ENCODE measurements at regions not wholly inside any gene's neighbourhood (a gene's known extent, or its start where the extent isn't known, plus 50 kb on each side); places are given as distances from the start of the nearest gene placed in this dataset.

DNA sequence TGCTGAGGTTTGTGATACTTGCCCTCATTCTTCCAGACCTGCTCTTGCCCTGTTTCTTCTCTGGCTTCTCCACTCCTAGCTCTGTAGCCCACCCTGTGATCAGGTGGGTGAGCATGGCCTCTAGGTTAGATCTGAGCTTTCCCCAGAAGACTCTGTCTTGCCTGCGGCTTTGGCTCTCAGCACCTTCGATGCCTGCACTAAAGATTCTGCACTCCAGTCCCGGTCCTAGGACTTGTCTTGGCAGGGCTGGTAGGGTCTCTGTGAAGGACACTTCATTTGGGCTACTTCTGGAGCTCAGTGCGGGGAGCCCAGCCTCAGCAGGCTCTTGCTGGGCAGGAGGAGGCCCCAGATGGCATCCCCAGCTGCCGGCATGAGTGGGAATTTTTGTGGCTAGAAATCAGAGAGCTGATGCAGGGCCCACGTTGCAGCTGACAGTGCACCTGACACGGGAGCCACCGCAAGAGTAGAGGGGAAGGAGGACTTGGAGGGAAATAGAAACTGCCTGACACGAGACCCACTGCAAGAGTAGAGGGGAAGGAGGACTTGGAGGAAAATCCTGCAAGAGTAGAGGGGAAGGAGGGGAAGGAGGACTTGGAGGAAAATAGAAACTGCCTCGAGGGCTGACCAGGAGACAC, 226.9 kb upstream of the B3GAT1 start:
- DNase-seq: no peak

DNA sequence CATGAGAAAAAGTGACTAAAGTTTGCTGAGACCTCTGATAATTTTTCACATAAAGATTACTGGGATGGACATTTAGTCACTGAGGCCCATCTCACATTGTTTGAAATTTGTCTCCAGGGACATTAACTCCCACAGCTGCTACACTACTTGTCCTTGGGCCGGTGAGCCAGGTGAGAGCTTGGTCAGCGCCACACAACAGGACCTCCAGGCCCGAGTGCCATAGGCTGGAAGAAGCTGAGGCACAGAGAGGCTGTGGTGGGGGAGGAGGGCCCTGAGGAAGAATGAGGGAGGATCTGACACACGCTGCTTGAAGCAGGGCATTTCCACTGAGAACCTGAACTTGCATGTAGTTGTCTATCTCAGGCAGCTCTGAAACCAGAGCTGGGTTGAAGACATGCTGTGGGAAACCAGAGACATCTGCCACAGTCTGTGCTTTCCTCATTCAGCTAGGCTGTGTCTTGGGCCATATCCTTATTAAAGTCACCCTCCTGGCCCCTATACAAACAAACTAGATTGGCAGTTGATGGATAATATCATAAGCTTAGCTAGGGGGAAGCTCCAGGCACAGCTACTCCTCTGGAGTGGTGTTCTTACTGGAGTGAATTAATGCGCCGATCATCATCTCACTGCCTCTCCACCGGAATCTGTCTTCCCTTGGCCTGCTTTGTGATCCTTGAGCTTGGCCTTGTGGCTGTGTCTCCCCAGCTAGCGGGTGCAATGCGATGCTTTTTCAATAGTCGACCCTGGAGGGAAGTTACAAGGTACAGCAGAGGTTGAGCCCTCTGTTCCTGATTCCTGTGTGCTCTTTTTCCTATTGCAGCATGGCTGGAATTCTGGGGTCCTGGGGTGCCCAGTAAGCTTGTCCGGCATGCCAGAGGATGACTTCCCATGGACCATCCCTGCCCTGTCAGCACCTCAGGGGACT, 225.3 kb upstream of the B3GAT1 start:
- no peak for DNase-seq

DNA sequence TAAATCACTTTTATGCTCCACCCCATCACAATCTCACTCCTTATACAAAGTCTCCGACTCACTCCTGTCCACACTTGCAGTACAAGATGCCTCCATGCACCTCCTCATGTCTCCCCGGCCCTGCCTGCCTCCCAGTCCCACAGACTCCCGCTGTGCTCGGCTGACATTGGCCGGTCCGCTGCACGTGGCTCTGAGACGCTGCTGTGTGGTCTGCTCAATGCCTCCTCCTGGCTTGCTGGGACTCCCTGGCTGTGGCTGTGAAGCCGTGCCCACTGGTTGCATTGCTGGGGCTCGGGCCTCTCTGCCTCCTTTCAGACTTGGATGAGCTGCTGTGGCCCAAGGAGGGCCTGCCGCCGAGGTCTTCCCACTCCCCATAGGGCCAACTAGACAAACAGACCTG, 224.0 kb upstream of the B3GAT1 start:
- DNase-seq: no peak

DNA sequence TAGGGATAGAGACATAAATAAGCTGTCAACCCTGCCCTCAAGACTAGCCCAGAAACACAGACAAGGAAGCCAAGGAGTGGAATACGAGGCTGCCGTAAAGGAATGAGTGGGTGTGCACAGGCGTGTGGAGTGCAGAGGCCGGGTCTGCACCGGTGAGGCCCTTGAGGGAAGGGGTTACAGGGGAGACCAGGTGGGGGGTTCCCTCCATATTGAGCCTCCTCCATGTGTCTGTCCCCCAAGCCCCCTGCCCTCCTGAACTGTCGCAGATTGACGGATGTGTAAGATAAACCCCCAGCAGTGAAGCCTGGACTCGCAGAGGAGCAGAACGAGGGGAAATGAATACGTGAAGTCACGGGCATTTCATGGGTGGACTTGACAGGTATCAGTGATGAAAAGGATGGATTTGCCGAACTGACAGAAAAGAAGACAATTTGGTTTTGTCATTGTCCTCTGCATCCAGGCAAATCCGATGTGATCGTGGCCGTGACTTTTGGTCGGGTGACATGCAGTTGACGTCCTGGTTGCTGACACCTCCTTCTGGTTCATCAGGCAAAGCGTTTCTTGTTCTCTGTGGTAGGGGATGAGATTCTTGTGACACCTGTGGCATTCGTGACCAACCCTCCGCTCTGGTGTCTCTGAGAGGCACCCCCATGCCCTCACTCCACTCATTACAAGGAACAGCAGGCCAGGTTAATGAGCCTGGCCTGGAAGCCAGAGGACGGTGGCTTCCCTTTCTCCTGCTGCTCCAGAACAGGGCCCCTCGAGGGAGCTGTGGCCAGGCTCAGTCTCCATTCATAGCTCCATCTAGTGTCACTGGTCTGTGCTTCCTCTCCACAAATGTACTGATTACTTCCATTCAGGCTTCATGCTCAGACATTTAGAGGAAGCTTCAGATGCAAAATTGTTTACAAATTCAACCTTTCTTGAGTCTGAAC, 223.1 kb upstream of the B3GAT1 start:
- no peak for DNase-seq

DNA sequence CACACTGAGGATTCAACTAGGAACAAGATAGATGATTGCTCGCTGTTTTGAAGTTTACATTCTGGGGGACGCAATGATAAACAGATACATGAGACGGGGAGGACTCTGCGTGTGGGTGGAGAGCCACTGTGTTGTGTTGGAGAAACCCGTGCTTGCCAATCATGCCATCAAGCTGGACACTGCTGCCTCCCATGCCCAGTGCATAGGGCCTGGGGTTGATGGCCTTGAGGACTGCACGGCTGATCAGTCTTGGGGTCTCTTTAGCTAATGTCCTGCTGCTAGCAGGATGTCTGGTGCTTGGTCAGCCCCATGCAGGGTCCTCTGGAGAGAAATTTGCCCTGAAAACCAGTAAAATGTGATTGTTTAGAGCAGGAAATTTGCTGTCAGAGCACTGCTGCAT, 221.2 kb upstream of the B3GAT1 start:
- no peak for DNase-seq

DNA sequence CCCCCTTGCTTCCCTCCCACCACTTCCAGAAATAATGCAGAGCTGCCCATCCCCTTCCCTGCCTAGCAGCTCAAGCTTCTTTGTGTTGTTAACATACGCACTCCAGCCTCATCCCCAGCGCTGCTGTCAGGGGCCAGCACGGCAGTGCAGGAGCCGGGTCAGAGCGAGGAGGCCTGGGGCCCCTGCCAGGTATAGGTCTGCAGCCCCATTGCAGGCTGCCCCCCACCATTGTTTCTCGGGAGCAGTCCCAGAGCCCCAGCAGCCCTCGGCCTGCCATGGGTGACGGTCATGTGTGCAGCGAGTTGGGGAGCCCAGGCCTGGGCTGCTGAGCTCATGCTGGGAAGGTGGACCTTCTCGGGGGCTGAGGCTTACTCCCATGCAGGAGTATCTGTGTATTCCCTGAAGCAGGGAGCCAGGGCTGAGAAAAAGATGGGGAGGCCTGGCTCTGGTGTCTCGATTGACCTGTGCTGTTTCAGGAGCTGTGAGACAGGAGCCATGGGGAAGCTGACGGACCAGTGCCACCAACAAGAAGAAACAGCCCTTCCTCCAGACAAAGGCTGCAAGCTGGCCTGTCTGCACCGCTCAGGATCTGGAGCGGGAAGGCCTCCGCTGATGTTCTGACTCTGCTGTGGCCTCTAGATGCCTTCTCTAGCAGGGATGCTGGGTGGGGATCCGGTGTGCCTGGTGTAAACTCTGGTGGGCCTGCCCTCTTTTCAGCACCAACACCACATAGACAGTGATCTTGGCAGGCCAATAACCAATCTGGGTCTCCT, 220.5 kb upstream of the B3GAT1 start:
- DNase-seq: no peak

DNA sequence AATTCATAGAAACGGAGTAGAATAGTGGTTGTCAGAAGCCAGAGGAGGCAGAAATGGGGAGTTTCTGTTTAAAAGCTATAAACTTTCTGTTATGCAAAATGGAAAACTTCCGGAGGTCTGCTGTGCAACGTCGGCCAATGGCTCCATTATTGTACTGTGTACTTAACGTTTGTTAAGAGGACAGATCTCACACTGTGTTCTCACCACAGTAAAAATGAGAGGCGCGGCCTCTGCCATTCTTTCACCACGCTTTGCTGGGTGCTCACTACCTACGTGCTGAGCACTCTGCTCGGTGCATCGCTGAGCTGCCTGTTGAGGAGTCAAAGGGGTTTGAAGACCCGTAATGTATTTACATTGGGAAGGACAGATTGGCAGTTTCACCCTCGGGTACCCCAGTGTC, 218.8 kb upstream of the B3GAT1 start:
- no peak for DNase-seq

DNA sequence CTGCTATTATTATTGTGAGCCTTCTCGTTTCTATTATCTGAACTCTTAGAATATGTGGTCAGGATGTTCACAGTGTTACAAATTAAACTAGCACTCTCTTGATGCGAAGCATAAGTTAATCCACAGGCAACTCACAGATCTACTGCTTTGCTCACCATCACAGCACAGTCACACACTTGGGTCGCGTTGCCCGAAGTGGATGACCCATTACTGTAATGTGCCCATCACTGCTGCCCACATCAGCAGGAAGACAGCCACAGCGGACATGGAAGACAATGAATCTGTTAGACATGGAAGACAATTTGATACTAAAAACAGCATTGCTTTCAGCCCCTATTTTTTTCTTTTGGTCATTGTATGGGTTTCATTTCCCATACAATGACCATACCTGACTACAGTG, 216.4 kb upstream of the B3GAT1 start:
- DNase-seq: no peak

DNA sequence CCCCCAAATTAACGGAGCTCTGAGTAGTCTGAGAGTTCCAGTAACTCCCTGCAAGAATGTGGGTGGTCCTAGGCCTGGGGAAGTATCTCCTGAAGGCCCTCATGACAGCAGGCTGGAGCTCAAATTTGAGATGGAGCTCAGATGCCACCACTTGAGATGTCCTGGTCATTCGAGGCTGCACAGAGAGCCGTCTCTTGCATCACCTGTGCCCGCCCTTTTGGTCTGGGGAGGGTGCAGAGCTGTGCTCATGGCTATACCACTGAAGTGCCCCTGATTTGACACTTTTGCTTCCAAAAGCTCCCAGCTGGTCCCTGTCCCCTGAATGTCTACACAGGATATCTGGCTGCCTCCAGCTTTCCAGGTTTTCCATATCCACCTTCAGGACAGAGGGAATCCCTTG, 214.0 kb upstream of the B3GAT1 start:
- no peak for DNase-seq

DNA sequence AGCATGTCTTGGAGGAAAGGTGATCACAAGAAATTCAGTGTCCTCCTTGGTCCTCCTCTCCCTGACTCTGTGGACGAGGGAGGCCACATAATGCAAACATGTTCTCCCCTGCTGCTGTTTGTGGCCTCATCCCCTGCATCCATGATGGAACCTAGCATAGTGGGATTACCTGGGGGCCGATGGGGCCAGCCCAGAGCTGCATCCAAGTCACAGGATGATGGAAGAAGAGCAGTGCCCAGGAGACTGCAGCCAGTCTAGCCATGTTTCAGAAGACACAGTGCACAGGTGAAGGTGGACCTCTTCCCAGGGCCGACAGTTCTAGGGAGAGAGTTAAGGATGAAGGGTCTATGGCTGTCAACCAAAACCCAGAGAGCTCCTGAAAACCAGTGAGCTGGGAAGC, 213.6 kb upstream of the B3GAT1 start:
- DNase-seq: no peak

DNA sequence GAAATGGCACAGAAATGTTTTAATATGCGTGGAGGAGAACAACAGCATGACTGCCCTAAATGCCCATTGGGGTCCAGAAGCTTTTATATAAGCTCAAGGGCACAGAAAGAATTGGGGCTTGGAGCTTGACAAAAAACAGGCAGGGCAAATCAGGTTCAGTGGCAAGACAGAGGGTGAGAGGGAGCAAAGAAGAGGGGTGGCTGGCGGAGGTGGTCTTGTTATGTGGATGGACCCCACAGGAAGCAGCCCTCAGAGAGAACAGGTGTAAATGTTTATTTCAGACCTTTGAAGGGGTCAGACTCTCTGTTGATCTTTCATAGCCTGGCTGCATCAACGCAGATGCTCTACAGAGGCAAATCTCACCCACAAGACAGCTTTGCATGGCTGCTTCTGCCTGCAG, 213.1 kb upstream of the B3GAT1 start:
- no peak for DNase-seq

DNA sequence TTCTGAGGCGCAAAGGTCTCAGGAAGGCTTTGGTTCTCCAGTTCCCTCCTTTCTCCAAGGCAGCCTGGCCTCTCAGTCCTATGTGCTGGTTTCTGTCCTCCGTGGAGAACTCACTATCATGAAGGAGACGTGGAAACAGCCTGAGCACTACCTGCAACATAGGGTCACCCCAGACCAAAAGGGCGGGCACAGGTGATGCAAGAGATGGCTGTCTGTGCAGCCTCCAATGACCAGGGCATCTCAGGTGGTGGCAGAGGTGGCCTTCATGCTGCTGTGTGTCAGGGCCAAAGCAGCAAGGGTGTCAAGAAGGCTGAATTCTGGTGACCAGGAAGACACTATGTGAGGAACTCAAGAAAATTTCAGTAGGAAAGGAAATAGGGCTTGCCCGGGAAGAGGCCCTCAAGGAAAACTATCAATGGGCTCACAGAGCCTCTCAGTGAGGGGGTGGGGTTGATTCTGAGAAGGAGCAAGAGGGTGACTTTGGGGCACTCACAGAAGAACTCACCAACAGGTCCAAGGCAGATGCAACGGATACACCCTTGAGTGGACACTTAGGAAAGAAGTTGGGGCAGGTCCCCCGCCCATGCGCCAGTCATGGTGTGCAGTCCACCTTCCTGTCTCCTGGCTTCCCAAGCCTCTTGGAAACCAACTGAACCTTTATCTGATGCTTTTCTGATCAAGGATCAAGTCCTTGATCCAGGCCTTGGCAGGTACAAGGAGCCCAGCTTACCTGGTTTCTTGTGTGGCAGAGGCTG, 212.3 kb upstream of the B3GAT1 start:
- DNase-seq: no peak

DNA sequence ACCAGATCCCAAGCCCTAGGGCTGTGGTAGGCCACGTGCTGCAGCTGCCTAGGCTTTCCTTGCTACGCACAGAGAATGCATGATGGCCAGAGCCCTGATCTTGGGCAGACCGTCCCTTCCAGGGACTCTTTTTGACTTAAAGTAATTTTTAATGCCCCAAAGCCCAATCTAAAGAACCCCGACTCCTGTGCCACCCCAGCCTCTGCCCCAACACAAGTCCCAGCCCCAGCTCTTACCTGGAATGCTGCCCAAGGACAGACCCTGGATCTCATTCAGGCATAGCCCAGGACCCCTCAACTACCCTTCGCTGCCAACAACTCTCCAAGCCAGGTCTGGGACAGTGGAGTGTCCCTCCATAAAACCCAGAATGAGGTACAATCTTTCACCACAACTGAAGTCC, 211.7 kb upstream of the B3GAT1 start:
- DNase-seq: no peak

DNA sequence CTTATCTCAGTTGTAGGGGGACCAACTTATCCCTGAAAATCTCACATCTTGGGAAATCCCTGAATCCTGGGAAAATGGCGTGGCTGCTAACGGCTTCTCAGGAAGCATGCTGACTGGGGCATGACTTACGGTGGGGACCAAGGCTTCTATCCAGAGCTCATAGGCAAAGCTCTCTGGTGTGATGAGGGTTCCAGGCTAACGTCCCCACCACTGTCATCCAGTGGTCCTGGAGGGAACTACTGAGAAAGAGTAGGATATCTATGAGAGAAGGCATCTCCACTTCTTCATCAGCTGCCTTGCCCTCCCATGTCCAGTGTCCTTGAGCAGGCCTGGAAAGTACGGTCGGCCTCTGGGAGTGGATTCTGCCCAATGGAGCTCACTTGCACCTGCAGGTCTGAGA, 210.4 kb upstream of the B3GAT1 start:
- DNase-seq: no peak

DNA sequence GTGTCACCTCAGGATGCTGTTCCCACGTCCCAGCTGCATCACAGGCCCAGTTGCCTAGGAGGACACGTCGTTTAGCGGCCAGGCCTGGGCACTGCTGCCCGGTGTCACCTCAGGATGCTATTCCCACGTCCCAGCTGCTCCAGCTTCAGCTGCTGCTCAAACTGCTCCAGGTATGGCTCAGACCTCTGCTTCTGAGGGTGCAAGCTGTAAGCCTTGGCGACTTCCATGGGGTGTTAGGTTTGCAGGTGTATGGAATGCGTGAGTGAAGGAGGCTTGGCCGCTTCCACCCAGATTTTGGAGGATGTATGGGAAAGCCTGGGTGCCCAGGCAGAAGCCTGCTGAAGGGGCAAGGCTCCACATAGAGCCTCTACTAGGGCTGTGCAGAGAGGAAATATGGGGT, 205.3 kb upstream of the B3GAT1 start:
- no peak for DNase-seq

DNA sequence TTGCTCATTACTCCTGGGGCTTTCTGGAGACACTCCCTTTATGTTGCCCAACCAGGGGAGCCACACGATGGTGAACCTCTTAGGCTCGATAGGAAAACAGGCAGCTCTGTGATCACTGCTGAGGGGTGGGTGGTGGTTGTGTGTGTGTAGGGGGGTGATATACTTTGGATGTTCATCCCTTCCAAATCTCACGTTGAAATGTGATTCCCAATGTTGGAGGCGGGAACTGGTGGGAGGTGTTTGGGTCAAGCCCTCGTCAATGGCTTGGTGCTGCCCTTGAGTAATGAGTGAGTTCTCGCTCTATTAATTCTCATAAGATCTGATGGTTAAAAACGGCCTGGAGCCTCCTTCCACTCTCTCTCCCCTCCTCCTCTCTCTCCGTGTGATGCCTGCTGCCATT, 204.0 kb upstream of the B3GAT1 start:
- DNase-seq: no peak

DNA sequence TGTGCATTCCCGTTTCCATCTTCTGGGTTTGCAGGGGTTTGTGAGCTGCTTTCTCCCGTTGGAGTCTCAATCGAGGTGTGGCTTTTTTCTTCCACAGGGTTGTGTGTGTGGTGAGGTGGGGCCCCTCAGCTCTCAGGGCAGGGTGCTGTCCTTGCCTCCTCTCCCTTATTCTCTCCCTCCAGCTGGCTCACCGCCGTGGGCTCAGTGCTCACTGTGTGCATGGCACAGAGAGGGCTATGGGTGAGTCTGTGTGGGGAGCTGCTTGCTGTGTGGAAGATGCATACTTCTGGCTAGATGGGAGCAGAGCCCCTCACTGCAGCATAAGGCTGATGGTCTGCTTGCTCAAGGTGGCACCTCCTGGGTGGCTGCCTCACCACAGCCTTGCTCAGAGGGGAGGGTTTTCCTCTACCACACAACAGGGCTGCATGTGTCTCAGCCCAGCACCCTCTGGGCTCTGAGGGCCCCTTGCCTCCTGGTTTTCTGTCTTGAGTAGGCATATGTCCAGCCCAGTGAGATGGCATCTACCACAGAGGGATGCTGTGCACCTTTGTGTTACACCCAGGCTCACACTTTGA, 203.1 kb upstream of the B3GAT1 start:
- DNase-seq: no peak

DNA sequence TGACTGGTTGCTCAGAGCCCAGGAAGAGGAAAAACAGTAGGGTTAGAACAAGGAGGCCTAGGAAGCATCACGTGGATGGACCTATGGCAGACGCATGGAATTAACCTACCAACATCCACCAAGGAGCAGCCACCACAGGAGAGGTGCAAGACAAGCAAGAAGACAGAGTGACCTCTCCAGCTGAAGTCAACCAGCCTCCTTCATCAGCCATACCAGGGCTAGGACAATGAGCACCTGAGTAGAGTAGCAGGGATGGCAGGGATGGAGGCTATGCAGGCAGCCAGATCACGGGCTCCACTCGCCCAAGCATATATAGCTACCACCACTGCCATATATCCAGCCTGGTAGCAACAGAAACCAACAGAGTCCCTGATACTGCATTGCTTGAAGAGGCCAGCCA, 202.1 kb upstream of the B3GAT1 start:
- no peak for DNase-seq

DNA sequence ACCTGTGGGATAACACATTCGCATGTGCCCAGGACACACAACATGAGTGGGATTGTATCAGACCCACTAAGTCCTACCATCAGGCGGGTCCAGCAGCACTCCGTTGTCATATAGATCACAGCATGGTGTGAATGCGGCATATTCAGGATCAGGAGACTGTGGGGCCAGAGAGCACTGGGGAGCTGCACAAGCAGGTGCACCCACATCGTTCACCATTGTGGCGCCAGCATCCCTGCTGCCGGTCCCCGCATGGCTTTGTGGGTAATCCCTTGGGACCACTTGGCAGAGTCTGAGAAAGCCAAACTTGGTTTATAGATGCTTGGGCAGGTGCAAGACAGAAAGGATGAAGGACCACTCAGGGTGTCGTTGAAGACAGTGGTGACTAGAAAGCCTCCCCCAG, 201.6 kb upstream of the B3GAT1 start:
- DNase-seq: no peak

DNA sequence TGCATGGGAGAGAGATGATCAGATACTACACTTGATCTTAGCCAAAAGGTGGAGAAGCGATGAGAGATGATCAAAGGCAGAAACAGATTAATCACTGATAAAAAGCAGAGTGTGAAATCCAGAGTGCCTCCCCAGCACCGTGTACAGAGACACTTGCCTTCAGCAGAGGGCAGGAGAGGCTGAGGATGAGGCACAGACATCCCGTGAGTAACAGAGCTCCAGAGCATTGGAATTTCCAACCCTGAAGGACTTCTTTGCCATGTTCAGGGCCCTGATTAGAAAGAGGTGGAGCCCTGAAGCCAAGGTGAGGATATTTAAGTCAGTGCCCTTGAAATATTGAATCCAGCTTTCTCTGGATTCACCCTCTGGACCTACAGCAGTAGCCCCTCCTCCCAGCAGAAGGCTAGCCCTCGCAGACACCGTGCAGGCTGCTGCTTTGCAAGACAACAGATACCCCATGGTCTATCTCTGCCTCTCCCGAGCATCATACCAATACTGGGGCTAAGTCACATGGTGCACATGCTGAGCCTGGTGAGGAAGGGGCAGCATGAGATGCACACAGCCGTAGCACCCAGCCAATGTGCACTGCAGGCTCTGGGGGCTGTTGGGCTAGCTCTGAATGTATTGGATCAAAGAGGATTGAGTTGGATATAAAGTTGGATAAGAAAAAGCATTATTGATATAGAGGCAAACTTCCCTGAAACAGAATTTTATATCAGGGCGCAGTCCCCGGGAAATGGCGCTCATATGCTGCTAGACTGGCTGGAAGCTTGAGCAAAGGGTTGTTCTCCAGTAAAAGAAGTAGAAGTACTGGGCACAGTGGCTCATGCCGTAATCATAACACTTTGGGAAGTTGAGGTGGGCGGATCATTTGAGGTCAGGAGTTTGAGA, 200.3 kb upstream of the B3GAT1 start:
- no peak for DNase-seq

DNA sequence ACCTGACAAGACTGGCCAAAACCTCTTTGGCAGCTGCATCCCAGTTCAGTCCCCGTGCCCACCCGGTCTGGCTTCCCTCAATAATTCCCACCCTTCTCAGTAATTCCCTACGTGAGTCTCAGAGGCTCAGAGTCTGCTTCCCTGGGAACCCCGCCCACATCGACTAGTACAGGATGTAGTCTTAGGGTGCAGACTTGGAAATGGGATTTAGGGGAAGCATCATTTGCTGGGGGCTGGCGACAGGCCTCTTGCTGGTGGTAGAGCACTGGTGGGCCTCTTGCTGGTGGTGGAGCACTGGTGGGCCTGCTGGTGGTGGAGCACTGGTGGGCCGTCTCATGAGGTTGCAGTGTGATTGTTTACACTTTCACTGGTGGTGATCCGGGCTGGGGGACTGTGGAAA, 199.5 kb upstream of the B3GAT1 start:
- no peak for DNase-seq
